Hematopoietic multipotent progenitor cell (in vitro differentiated cells): ENCODE measurements at regions not wholly inside any gene's neighbourhood (a gene's known extent, or its start where the extent isn't known, plus 50 kb on each side); places are given as distances from the start of the nearest gene placed in this dataset. TPM values are rescaled to one million over a fixed set of nuclear protein-coding genes. Genes with fewer than 3 reads are reported as not detected.

Experiments used
- DNase-seq, 3 donors: peaks; one replicate each; pipeline ENCODE4 v3.0.0-alpha.2; 2011 to 2015; ENCODE audit warnings: low read depth in 2 of 3, low spot score in 2 of 3
- small RNA-seq: library from RNA; depleted of rRNA; stranded (forward); fragments of <200 nt; gene quantifications from one replicate; pipeline ENCODE3, GENCODE V24; 2012

- DNase-seq = no peak
Measured at GRCh38 chr5:129398026-129398678, 61.9 kb upstream of the ADAMTS19 start.

GRCh38 chr5:129399069-129399468 is 61.0 kb upstream of the ADAMTS19 start:
- DNase-seq = no peak

- DNase-seq = peak in 1 of 3 donors; percentile 1
Measured at GRCh38 chr5:129400395-129400983, 59.6 kb upstream of the ADAMTS19 start.

GRCh38 chr5:129405222-129405621 is 54.9 kb upstream of the ADAMTS19 start:
- no peak for DNase-seq

- DNase-seq = no peak
Measured at GRCh38 chr5:129406440-129406839, 53.7 kb upstream of the ADAMTS19 start.

Small RNA genes lying in the stretch of these regions (small RNA-seq; reads per million reads assigned to genes)
- not detected for gene MIR4460
